ENCODE measurements at regions not wholly inside any gene's neighbourhood (a gene's known extent, or its start where the extent isn't known, plus 50 kb on each side); places are given as distances from the start of the nearest gene placed in this dataset.
A peak's percentile ranks its signal among the peaks of the same experiment; 100 is the strongest.
"Not testable (repeated sequence)": the region's sequence is repeated elsewhere in the genome, so short reads cannot be mapped to it uniquely, and the experiment has no call there.

GRCh38 chr16:29182501-29182900 is 197.6 kb downstream of the LAT start:
- ATAC-seq: no peak
- H3K4me3 Mint-ChIP-seq: no peak overlapping the region

GRCh38 chr16:29181921-29182411 is 197.1 kb downstream of the LAT start:
- ATAC-seq: peak in 1 of 2 donors; percentile 18
- H3K9me3 Mint-ChIP-seq; DNase-seq; H3K27me3 Mint-ChIP-seq (ENCODE audit: low read depth); H3K4me3 Mint-ChIP-seq; H3K4me1 Mint-ChIP-seq (ENCODE audit: low read depth); H3K36me3 Mint-ChIP-seq (ENCODE audit: insufficient read depth): not testable (repeated sequence)

More at GRCh38 chr16:29182501-29182900, 197.6 kb downstream of the LAT start:
- Mint-ChIP-seq H3K36me3 (ENCODE audit: insufficient read depth) (peaks cover 3% of the 10 kb centered on the region), H3K9me3 (no peaks in the 10 kb centered on the region), H3K4me1 (ENCODE audit: low read depth) (no peaks in the 10 kb centered on the region), H3K27me3 (ENCODE audit: low read depth) (no peaks in the 10 kb centered on the region)
- DNase-seq: no peak

GRCh38 chr16:29181254-29181780 is 196.5 kb downstream of the LAT start:
- not testable (repeated sequence) for H3K9me3 Mint-ChIP-seq; H3K4me3 Mint-ChIP-seq; H3K36me3 Mint-ChIP-seq (ENCODE audit: insufficient read depth); DNase-seq; ATAC-seq; H3K27me3 Mint-ChIP-seq (ENCODE audit: low read depth); H3K4me1 Mint-ChIP-seq (ENCODE audit: low read depth)

- ATAC-seq; H3K27me3 Mint-ChIP-seq (ENCODE audit: low read depth); H3K4me1 Mint-ChIP-seq (ENCODE audit: low read depth); H3K9me3 Mint-ChIP-seq; H3K36me3 Mint-ChIP-seq (ENCODE audit: insufficient read depth); DNase-seq; H3K4me3 Mint-ChIP-seq: not testable (repeated sequence)
Observed at GRCh38 chr16:29180206-29180600, 195.4 kb downstream of the LAT start.

GRCh38 chr16:29179401-29180205 is 194.8 kb downstream of the LAT start:
- not testable (repeated sequence) for H3K4me1 Mint-ChIP-seq (ENCODE audit: low read depth); H3K9me3 Mint-ChIP-seq; H3K27me3 Mint-ChIP-seq (ENCODE audit: low read depth); H3K36me3 Mint-ChIP-seq (ENCODE audit: insufficient read depth); ATAC-seq; DNase-seq; H3K4me3 Mint-ChIP-seq

GRCh38 chr16:29177888-29178726 is 193.3 kb downstream of the LAT start:
- not testable (repeated sequence) for H3K9me3 Mint-ChIP-seq

GRCh38 chr16:29177203-29177887 is 192.5 kb downstream of the LAT start:
- not testable (repeated sequence) for DNase-seq; H3K27me3 Mint-ChIP-seq (ENCODE audit: low read depth); ATAC-seq; H3K9me3 Mint-ChIP-seq; H3K4me1 Mint-ChIP-seq (ENCODE audit: low read depth); H3K4me3 Mint-ChIP-seq
- H3K36me3 Mint-ChIP-seq (ENCODE audit: insufficient read depth): peaks cover 12% of the 10 kb centered on the region

More at GRCh38 chr16:29177888-29178726, 193.3 kb downstream of the LAT start:
- ATAC-seq; H3K27me3 Mint-ChIP-seq (ENCODE audit: low read depth); H3K4me1 Mint-ChIP-seq (ENCODE audit: low read depth); H3K36me3 Mint-ChIP-seq (ENCODE audit: insufficient read depth); H3K4me3 Mint-ChIP-seq; DNase-seq: not testable (repeated sequence)

GRCh38 chr16:29176822-29177202 is 192.0 kb downstream of the LAT start:
- not testable (repeated sequence) for H3K4me3 Mint-ChIP-seq; H3K9me3 Mint-ChIP-seq; H3K4me1 Mint-ChIP-seq (ENCODE audit: low read depth); DNase-seq; H3K27me3 Mint-ChIP-seq (ENCODE audit: low read depth); ATAC-seq
- H3K36me3 Mint-ChIP-seq (ENCODE audit: insufficient read depth): peaks cover 13% of the 10 kb centered on the region

- not testable (repeated sequence) for H3K4me1 Mint-ChIP-seq (ENCODE audit: low read depth); H3K9me3 Mint-ChIP-seq; ATAC-seq; H3K27me3 Mint-ChIP-seq (ENCODE audit: low read depth); DNase-seq; H3K4me3 Mint-ChIP-seq
- H3K36me3 Mint-ChIP-seq (ENCODE audit: insufficient read depth): peaks cover 16% of the 10 kb centered on the region
Observed at GRCh38 chr16:29176154-29176470, 191.3 kb downstream of the LAT start.

- not testable (repeated sequence) for H3K4me1 Mint-ChIP-seq (ENCODE audit: low read depth); H3K27me3 Mint-ChIP-seq (ENCODE audit: low read depth); DNase-seq; ATAC-seq; H3K4me3 Mint-ChIP-seq; H3K9me3 Mint-ChIP-seq
- peaks cover 20% of the 10 kb centered on the region for H3K36me3 Mint-ChIP-seq (ENCODE audit: insufficient read depth)
Observed at GRCh38 chr16:29175411-29176153, 190.7 kb downstream of the LAT start.

GRCh38 chr16:29173371-29174305 is 188.8 kb downstream of the LAT start:
- H3K4me3 Mint-ChIP-seq; ATAC-seq; H3K9me3 Mint-ChIP-seq; H3K4me1 Mint-ChIP-seq (ENCODE audit: low read depth); DNase-seq; H3K27me3 Mint-ChIP-seq (ENCODE audit: low read depth): not testable (repeated sequence)
- peaks cover 20% of the 10 kb centered on the region for H3K36me3 Mint-ChIP-seq (ENCODE audit: insufficient read depth)

- ATAC-seq; H3K27me3 Mint-ChIP-seq (ENCODE audit: low read depth); H3K4me1 Mint-ChIP-seq (ENCODE audit: low read depth); H3K4me3 Mint-ChIP-seq; H3K9me3 Mint-ChIP-seq; DNase-seq: not testable (repeated sequence)
- H3K36me3 Mint-ChIP-seq (ENCODE audit: insufficient read depth): peaks cover 20% of the 10 kb centered on the region
Observed at GRCh38 chr16:29172098-29172724, 187.4 kb downstream of the LAT start.
